ENCODE measurements at regions not wholly inside any gene's neighbourhood (a gene's known extent, or its start where the extent isn't known, plus 50 kb on each side); places are given as distances from the start of the nearest gene placed in this dataset.

GRCh38 chr3:107892955-107893624, 197.7 kb downstream of the CD47 start:
- 53% methylated on average over 6 of the region's 7 CpGs for WGBS (ENCODE audit: low lambda C conversion rate)
- POLR2A ChIA-PET: no interaction called here
- Histone ChIP-seq H2AFZ (ENCODE audit: low read depth) (no peak overlapping the region), H3K9ac (no peak overlapping the region), H3F3A (replicated peaks; ENCODE audit: insufficient read depth) (no peaks in the 10 kb centered on the region), H4K20me1 (ENCODE audit: insufficient read depth) (no peaks in the 10 kb centered on the region), H3K4me2 (no peak overlapping the region), H3K4me1 (ENCODE audit: control insufficient read depth in 1 of 2, insufficient read depth in 2 of 2, low read depth in 1 of 2, low read length in 1 of 2) (peaks cover 0 to 11% of the 10 kb centered on the region in 2 experiments; a peak in 2 of 4 replicates), H3K36me3 (replicated peaks in 1 of 2; ENCODE audit: control insufficient read depth in 1 of 2, insufficient read depth in 2 of 2, low read length in 1 of 2) (no peaks in the 10 kb centered on the region), H3K9me3 (0 out of 2 replicates have a peak, but pooled peaks cover 3% of the 10 kb centered on the region), H3K79me2 (ENCODE audit: insufficient read depth) (no peaks in the 10 kb centered on the region), H3K9me2 (no peaks in the 10 kb centered on the region), H3K27me3 (ENCODE audit: insufficient read depth) (no peaks in the 10 kb centered on the region), H3K4me3 (ENCODE audit: low read depth in 2 of 2, low read length in 1 of 2) (no peak overlapping the region), H3K27ac (ENCODE audit: low read depth in 2 of 2, low read length in 1 of 2) (no peak overlapping the region)
- no peak for DNase-seq
- CTCF ChIA-PET: interaction anchor here (1.1 to 1.2 kb wide), 2 partner anchors 9 to 15 kb away, joined by 3 read pairs; no protein-coding TSS in a partner anchor
- TF ChIP-seq POLR2AphosphoS5 (IDR thresholded peaks at IDR 0.05; ENCODE audit: low read depth, low read length): no peak
- TF ChIP-seq RFX5 (IDR thresholded peaks at IDR 0.05; ENCODE audit: low read length): no peak
- TF ChIP-seq MAX (IDR thresholded peaks at IDR 0.05; ENCODE audit: low read depth): no peak
- no peak for TF ChIP-seq CTCF (IDR thresholded peaks at IDR 0.05)
- no peak for TF ChIP-seq TCF12 (IDR thresholded peaks at IDR 0.05)
- no peak for TF ChIP-seq EZH2phosphoT487 (IDR thresholded peaks at IDR 0.05; ENCODE audit: borderline replicate concordance, low read depth)
- TF ChIP-seq TEAD4 (IDR thresholded peaks at IDR 0.05; ENCODE audit: borderline replicate concordance, insufficient read depth): no peak
- no peak for TF ChIP-seq FOXJ3 (CRISPR knock-in tag; IDR thresholded peaks at IDR 0.05)
- no peak for TF ChIP-seq JUND (IDR thresholded peaks at IDR 0.05)
- no peak for TF ChIP-seq RAD21 (IDR thresholded peaks at IDR 0.05; ENCODE audit: low read length)
- no peak for TF ChIP-seq ELF1 (IDR thresholded peaks at IDR 0.05)
- no peak for TF ChIP-seq REST (IDR thresholded peaks at IDR 0.05; ENCODE audit: low read depth, low read length)
- TF ChIP-seq RCOR1 (IDR thresholded peaks at IDR 0.05; ENCODE audit: low read length): no peak

Data from SK-N-SH (cell line).